ENCODE measurements at regions not wholly inside any gene's neighbourhood (a gene's known extent, or its start where the extent isn't known, plus 50 kb on each side); places are given as distances from the start of the nearest gene placed in this dataset.

- WGBS (ENCODE audit: insufficient coverage), result 97% methylated on average over 16 of the region's 16 CpGs
- H3K36me3 ChIP-seq (ENCODE audit: control insufficient read depth in 4 of 4, insufficient read depth in 4 of 4, low read length in 3 of 4), result no peaks in the 10 kb centered on the region
- ChIA-PET POLR2A (interaction anchor here (1.4 kb wide), 1 partner anchor 106 kb away, joined by 6 read pairs; the partner anchor contains the start of gene TNRC6C), CTCF (no interaction called here)
- peaks cover 0 to 22% (median 13%) of the 10 kb centered on the region in 4 experiments for H3K4me1 ChIP-seq (ENCODE audit: control extremely low read depth in 1 of 4, control insufficient read depth in 4 of 4, insufficient read depth in 4 of 4, low read length in 3 of 4)
- no peak overlapping the region for H3K27ac ChIP-seq (ENCODE audit: insufficient read depth in 1 of 2, low read depth in 1 of 2, low read length in 2 of 2, poor library complexity in 1 of 2, severe bottlenecking in 2 of 2)
- H3K4me3 ChIP-seq (ENCODE audit: control insufficient read depth in 1 of 7, extremely low read depth in 1 of 7, insufficient read depth in 4 of 7, low read depth in 2 of 7, low read length in 6 of 7), result no peak overlapping the region
- H3K27me3 ChIP-seq (replicated peaks in 2 of 5; ENCODE audit: control insufficient read depth in 4 of 5, insufficient read depth in 5 of 5, low read length in 4 of 5), result no peaks in the 10 kb centered on the region
- DNase-seq, result no peak
- H3K9me3 ChIP-seq (ENCODE audit: control extremely low read depth in 1 of 5, control insufficient read depth in 4 of 5, insufficient read depth in 2 of 5, low read depth in 1 of 5, low read length in 4 of 5), result no peaks in the 10 kb centered on the region
These were observed 105.8 kb upstream of the TNRC6C start for GRCh38 chr17:77852731-77853130.

DNA sequence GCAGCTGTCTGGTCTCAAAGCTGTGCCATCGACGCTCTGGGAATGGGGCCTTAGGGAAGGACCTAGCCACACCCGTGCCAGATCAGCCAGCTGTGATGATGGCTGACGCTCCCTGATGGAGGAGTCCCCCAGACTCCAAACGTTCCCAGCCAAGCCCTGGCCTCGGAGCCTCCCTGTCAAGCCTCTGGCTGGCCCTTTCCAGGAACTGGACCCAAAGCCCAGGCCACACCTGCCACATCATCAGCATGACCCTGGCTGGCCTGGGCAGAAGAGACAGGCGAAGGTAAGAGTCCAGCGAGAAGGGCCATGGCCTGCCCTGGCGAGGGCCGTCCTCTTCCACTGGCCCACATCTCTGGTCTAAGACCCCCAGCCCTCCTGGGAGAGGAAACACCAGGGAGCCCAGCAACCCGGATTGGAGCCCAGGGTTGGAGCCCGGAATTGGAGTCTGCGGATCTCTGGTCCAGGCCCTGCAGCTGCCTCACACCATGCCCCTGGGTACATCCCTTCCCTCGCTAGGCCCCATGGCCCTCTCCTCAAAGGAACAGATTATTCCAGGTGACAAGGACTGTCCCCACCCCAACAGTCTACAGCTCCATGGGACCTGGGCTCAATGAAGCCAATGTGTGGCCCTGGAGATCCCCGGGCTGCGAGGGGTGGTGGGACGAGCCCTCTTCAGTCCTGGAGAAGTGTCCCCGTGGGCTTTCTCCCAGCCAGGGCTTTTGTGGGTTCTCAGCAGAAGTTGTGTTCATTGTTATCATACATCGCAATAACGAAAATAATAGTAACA, 105.1 kb upstream of the TNRC6C start:
- 98% methylated on average over 12 of the region's 20 CpGs for WGBS (ENCODE audit: insufficient coverage)
- Histone ChIP-seq H3K27me3 (replicated peaks in 2 of 5; ENCODE audit: control insufficient read depth in 4 of 5, insufficient read depth in 5 of 5, low read length in 4 of 5) (no peaks in the 10 kb centered on the region), H3K4me3 (ENCODE audit: control insufficient read depth in 1 of 7, extremely low read depth in 1 of 7, insufficient read depth in 4 of 7, low read depth in 2 of 7, low read length in 6 of 7) (no peak overlapping the region), H3K27ac (ENCODE audit: insufficient read depth in 1 of 2, low read depth in 1 of 2, low read length in 2 of 2, poor library complexity in 1 of 2, severe bottlenecking in 2 of 2) (no peak overlapping the region), H3K36me3 (ENCODE audit: control insufficient read depth in 4 of 4, insufficient read depth in 4 of 4, low read length in 3 of 4) (no peaks in the 10 kb centered on the region), H3K4me1 (ENCODE audit: control extremely low read depth in 1 of 4, control insufficient read depth in 4 of 4, insufficient read depth in 4 of 4, low read length in 3 of 4) (peaks cover 0 to 16% (median 7%) of the 10 kb centered on the region in 4 experiments), H3K9me3 (ENCODE audit: control extremely low read depth in 1 of 5, control insufficient read depth in 4 of 5, insufficient read depth in 2 of 5, low read depth in 1 of 5, low read length in 4 of 5) (no peaks in the 10 kb centered on the region)
- no peak for DNase-seq
- CTCF ChIA-PET, result no interaction called here
- POLR2A ChIA-PET, result interaction anchor here (1.4 kb wide), 1 partner anchor 105 kb away, joined by 6 read pairs; the partner anchor contains the start of gene TNRC6C

DNA sequence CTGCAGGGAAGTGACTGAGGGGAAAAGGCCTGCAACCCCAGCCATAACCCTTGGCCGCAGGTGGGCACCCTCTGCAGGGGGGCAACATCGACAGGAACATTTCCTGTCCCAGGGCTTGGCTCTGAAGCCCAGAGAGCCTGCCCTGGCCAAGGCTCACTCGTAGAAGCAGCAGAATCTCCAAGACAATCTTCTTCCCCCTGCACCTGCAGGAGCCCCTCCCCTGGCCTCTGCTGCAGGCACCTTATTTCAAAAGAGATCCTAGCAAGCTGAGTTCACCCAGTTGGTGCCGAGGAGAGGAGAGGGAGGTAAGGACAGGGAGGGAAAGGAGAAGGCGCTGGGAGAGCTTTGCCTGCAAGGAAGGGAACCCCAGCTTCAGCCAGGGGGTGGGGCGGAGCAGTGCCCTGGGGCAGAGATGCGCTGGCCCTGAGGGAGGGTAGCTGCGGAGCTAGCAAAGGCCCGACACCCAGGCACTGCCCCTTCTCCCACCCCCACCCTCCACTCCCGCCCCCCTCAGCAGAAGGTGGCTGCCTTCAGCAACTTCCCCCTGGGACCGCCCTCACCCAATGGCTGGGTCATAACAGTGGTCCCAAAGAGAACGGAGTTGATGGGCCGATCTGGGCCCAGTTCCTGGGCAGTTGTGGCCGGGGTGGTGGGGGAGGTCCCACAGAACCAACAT, 104.3 kb upstream of the TNRC6C start:
- H3K4me1 ChIP-seq (ENCODE audit: control extremely low read depth in 1 of 4, control insufficient read depth in 4 of 4, insufficient read depth in 4 of 4, low read length in 3 of 4), result peaks cover 0 to 13% (median 3%) of the 10 kb centered on the region in 4 experiments
- POLR2A ChIA-PET, result interaction anchor here (1.4 kb wide), 1 partner anchor 104 kb away, joined by 6 read pairs; the partner anchor contains the start of gene TNRC6C
- no peak overlapping the region for H3K27ac ChIP-seq (ENCODE audit: insufficient read depth in 1 of 2, low read depth in 1 of 2, low read length in 2 of 2, poor library complexity in 1 of 2, severe bottlenecking in 2 of 2)
- H3K9me3 ChIP-seq (ENCODE audit: control extremely low read depth in 1 of 5, control insufficient read depth in 4 of 5, insufficient read depth in 2 of 5, low read depth in 1 of 5, low read length in 4 of 5), result no peaks in the 10 kb centered on the region
- 63% methylated on average over 11 of the region's 14 CpGs for WGBS (ENCODE audit: insufficient coverage)
- H3K36me3 ChIP-seq (ENCODE audit: control insufficient read depth in 4 of 4, insufficient read depth in 4 of 4, low read length in 3 of 4), result no peaks in the 10 kb centered on the region
- no peak for DNase-seq
- no peaks in the 10 kb centered on the region for H3K27me3 ChIP-seq (replicated peaks in 2 of 5; ENCODE audit: control insufficient read depth in 4 of 5, insufficient read depth in 5 of 5, low read length in 4 of 5)
- CTCF ChIA-PET, result no interaction called here
- no peak overlapping the region for H3K4me3 ChIP-seq (ENCODE audit: control insufficient read depth in 1 of 7, extremely low read depth in 1 of 7, insufficient read depth in 4 of 7, low read depth in 2 of 7, low read length in 6 of 7)

GRCh38 chr17:77854759-77855745, 103.5 kb upstream of the TNRC6C start:
- H3K27me3 ChIP-seq (replicated peaks in 2 of 5; ENCODE audit: control insufficient read depth in 4 of 5, insufficient read depth in 5 of 5, low read length in 4 of 5), result no peaks in the 10 kb centered on the region
- DNase-seq, result no peak
- H3K4me1 ChIP-seq (ENCODE audit: control extremely low read depth in 1 of 4, control insufficient read depth in 4 of 4, insufficient read depth in 4 of 4, low read length in 3 of 4), result peaks cover 0 to 13% (median 2%) of the 10 kb centered on the region in 4 experiments
- H3K36me3 ChIP-seq (ENCODE audit: control insufficient read depth in 4 of 4, insufficient read depth in 4 of 4, low read length in 3 of 4), result no peaks in the 10 kb centered on the region
- H3K4me3 ChIP-seq (ENCODE audit: control insufficient read depth in 1 of 7, extremely low read depth in 1 of 7, insufficient read depth in 4 of 7, low read depth in 2 of 7, low read length in 6 of 7), result no peak overlapping the region
- ChIA-PET POLR2A (no interaction called here), CTCF (no interaction called here)
- H3K9me3 ChIP-seq (ENCODE audit: control extremely low read depth in 1 of 5, control insufficient read depth in 4 of 5, insufficient read depth in 2 of 5, low read depth in 1 of 5, low read length in 4 of 5), result no peaks in the 10 kb centered on the region
- 90% methylated on average over 18 of the region's 20 CpGs for WGBS (ENCODE audit: insufficient coverage)
- no peak overlapping the region for H3K27ac ChIP-seq (ENCODE audit: insufficient read depth in 1 of 2, low read depth in 1 of 2, low read length in 2 of 2, poor library complexity in 1 of 2, severe bottlenecking in 2 of 2)

GRCh38 chr17:77856551-77857305, 101.8 kb upstream of the TNRC6C start:
- Histone ChIP-seq H3K9me3 (ENCODE audit: control extremely low read depth in 1 of 5, control insufficient read depth in 4 of 5, insufficient read depth in 2 of 5, low read depth in 1 of 5, low read length in 4 of 5) (no peaks in the 10 kb centered on the region), H3K4me3 (ENCODE audit: control insufficient read depth in 1 of 7, extremely low read depth in 1 of 7, insufficient read depth in 4 of 7, low read depth in 2 of 7, low read length in 6 of 7) (no peak overlapping the region), H3K27ac (ENCODE audit: insufficient read depth in 1 of 2, low read depth in 1 of 2, low read length in 2 of 2, poor library complexity in 1 of 2, severe bottlenecking in 2 of 2) (no peak overlapping the region), H3K36me3 (ENCODE audit: control insufficient read depth in 4 of 4, insufficient read depth in 4 of 4, low read length in 3 of 4) (no peaks in the 10 kb centered on the region), H3K4me1 (ENCODE audit: control extremely low read depth in 1 of 4, control insufficient read depth in 4 of 4, insufficient read depth in 4 of 4, low read length in 3 of 4) (peaks cover 0 to 13% (median 2%) of the 10 kb centered on the region in 4 experiments), H3K27me3 (replicated peaks in 2 of 5; ENCODE audit: control insufficient read depth in 4 of 5, insufficient read depth in 5 of 5, low read length in 4 of 5) (peaks cover 0 to 3% (median 0%) of the 10 kb centered on the region in 5 experiments)
- peak in 1 of 3 donors; percentile 21 for DNase-seq
- ChIA-PET CTCF (no interaction called here), POLR2A (no interaction called here)
- WGBS (ENCODE audit: insufficient coverage), result 85% methylated on average over 14 of the region's 20 CpGs

DNA sequence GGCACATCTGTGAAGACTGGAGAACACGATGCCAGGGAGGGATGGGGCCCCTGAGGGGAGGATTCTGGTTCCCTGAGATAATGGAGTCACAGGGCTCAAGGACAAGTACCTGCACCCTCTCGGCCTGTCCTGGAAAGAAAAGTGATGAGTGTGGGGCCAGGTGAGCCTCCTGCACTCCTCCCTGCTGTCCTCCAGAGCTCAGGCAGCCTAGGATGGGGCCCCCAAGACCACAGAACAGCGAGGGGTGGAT, 101.3 kb upstream of the TNRC6C start:
- Histone ChIP-seq H3K27me3 (replicated peaks in 2 of 5; ENCODE audit: control insufficient read depth in 4 of 5, insufficient read depth in 5 of 5, low read length in 4 of 5) (peaks cover 0 to 3% (median 0%) of the 10 kb centered on the region in 5 experiments), H3K9me3 (ENCODE audit: control extremely low read depth in 1 of 5, control insufficient read depth in 4 of 5, insufficient read depth in 2 of 5, low read depth in 1 of 5, low read length in 4 of 5) (no peaks in the 10 kb centered on the region), H3K36me3 (ENCODE audit: control insufficient read depth in 4 of 4, insufficient read depth in 4 of 4, low read length in 3 of 4) (no peaks in the 10 kb centered on the region), H3K4me3 (ENCODE audit: control insufficient read depth in 1 of 7, extremely low read depth in 1 of 7, insufficient read depth in 4 of 7, low read depth in 2 of 7, low read length in 6 of 7) (no peak overlapping the region), H3K27ac (ENCODE audit: insufficient read depth in 1 of 2, low read depth in 1 of 2, low read length in 2 of 2, poor library complexity in 1 of 2, severe bottlenecking in 2 of 2) (no peak overlapping the region), H3K4me1 (ENCODE audit: control extremely low read depth in 1 of 4, control insufficient read depth in 4 of 4, insufficient read depth in 4 of 4, low read length in 3 of 4) (peaks cover 0 to 18% (median 2%) of the 10 kb centered on the region in 4 experiments)
- DNase-seq, result no peak
- WGBS (ENCODE audit: insufficient coverage), result 74% methylated on average over 2 of the region's 3 CpGs
- ChIA-PET POLR2A (no interaction called here), CTCF (no interaction called here)
